GM21515 (cell line): ENCODE measurements at regions not wholly inside any gene's neighbourhood (a gene's known extent, or its start where the extent isn't known, plus 50 kb on each side); places are given as distances from the start of the nearest gene placed in this dataset.

ENCODE experiments used
- ATAC-seq: cut with Tn5 transposase; IDR thresholded peaks from one replicate; pipeline ENCODE4 v1.9.1; 2021; ENCODE audit not compliant: unreplicated experiment

- ATAC-seq = no peak
Measured at GRCh38 chr11:131118247-131118646, 202.0 kb upstream of the SNX19 start.

GRCh38 chr11:131121426-131122333 is 205.4 kb upstream of the SNX19 start:
- ATAC-seq = no peak

GRCh38 chr11:131122448-131122847 is 206.2 kb upstream of the SNX19 start:
- ATAC-seq = no peak

- no peak for ATAC-seq
Measured at GRCh38 chr11:131129474-131129873, 213.2 kb upstream of the SNX19 start.

GRCh38 chr11:131135611-131136010 is 219.3 kb upstream of the SNX19 start:
- no peak for ATAC-seq

GRCh38 chr11:131136486-131136885 is 220.2 kb upstream of the SNX19 start:
- no peak for ATAC-seq

- ATAC-seq = no peak
Measured at GRCh38 chr11:131137046-131137445, 220.8 kb upstream of the SNX19 start.

- ATAC-seq = no peak
Measured at GRCh38 chr11:131138731-131139130, 222.5 kb upstream of the SNX19 start.

- no peak for ATAC-seq
Measured at GRCh38 chr11:131145791-131146190, 224.6 kb upstream of the NTM start.

- ATAC-seq = no peak
Measured at GRCh38 chr11:131146827-131147490, 223.5 kb upstream of the NTM start.

GRCh38 chr11:131154351-131154750 is 216.1 kb upstream of the NTM start:
- ATAC-seq = no peak

- ATAC-seq = no peak
Measured at GRCh38 chr11:131157678-131158077, 212.7 kb upstream of the NTM start.

- no peak for ATAC-seq
Measured at GRCh38 chr11:131160846-131161245, 209.6 kb upstream of the NTM start.

- no peak for ATAC-seq
Measured at GRCh38 chr11:131163613-131164012, 206.8 kb upstream of the NTM start.

- ATAC-seq = no peak
Measured at GRCh38 chr11:131165036-131165435, 205.4 kb upstream of the NTM start.

GRCh38 chr11:131168839-131169713 is 201.3 kb upstream of the NTM start:
- ATAC-seq = no peak

GRCh38 chr11:131172011-131172410 is 198.4 kb upstream of the NTM start:
- no peak for ATAC-seq

GRCh38 chr11:131178020-131178419 is 192.4 kb upstream of the NTM start:
- ATAC-seq = no peak

GRCh38 chr11:131178596-131178995 is 191.8 kb upstream of the NTM start:
- ATAC-seq = no peak

- no peak for ATAC-seq
Measured at GRCh38 chr11:131179836-131180235, 190.6 kb upstream of the NTM start.

- no peak for ATAC-seq
Measured at GRCh38 chr11:131185915-131186314, 184.5 kb upstream of the NTM start.
